ENCODE measurements at regions not wholly inside any gene's neighbourhood (a gene's known extent, or its start where the extent isn't known, plus 50 kb on each side); places are given as distances from the start of the nearest gene placed in this dataset.

- no peak for TF ChIP-seq EGR1 (IDR thresholded peaks at IDR 0.05; ENCODE audit: borderline replicate concordance, low read depth, low read length)
- TF ChIP-seq CTBP2 (IDR thresholded peaks at IDR 0.05; ENCODE audit: borderline replicate concordance, insufficient read depth, insufficient read length, low read length), result no peak
- TF ChIP-seq TAF7 (optimal IDR thresholded peaks at IDR 0.05; ENCODE audit: borderline replicate concordance, low read depth, low read length), result no peak
- TF ChIP-seq ATF2 (IDR thresholded peaks at IDR 0.05; ENCODE audit: low read length), result no peak
Measured at GRCh38 chr18:52216666-52217065, 123.3 kb upstream of the DCC start (continued).
